Transverse colon (tissue), 4 donors: ENCODE measurements at regions not wholly inside any gene's neighbourhood (a gene's known extent, or its start where the extent isn't known, plus 50 kb on each side); places are given as distances from the start of the nearest gene placed in this dataset.
A peak's percentile ranks its signal among the peaks of the same experiment; 100 is the strongest.

Experiments
- DNase-seq: peaks from one replicate; pipeline ENCODE4 v3.0.0-alpha.2; 2019
- H3K27ac ChIP-seq, 4 donors: fragments of 200-600 bp; sonication (generic); 2 replicates each; pipeline ENCODE4 v1.5.1; 2016 to 2018; ENCODE audit warnings: inconsistent platforms in 4 of 4
- H3K27me3 ChIP-seq: fragments of 200-600 bp; sonication (generic); 2 replicates; pipeline ENCODE4 v1.5.1; 2017; ENCODE audit warnings: inconsistent platforms
- H3K36me3 ChIP-seq, 4 donors: fragments of 200-600 bp; sonication (generic); 2 replicates each; pipeline ENCODE4 v1.5.1; 2017 to 2019; ENCODE audit warnings: inconsistent platforms in 4 of 4
- H3K4me1 ChIP-seq, 4 donors: fragments of 200-600 bp; sonication (generic); 2 replicates each; pipeline ENCODE4 v1.5.1; 2017 to 2020; ENCODE audit warnings: inconsistent platforms in 4 of 4
- H3K4me3 ChIP-seq, 4 donors: fragments of 200-600 bp; sonication (generic); 1 replicate in 1 of 4; 2 replicates in 3 of 4; pipeline versions ENCODE4 v1.5.1 to v1.6.1; 2017 to 2019; ENCODE audit warnings: inconsistent platforms in 4 of 4
- H3K9me3 ChIP-seq, 2 donors: fragments of 200-600 bp; sonication (generic); 2 replicates each; pipeline ENCODE4 v1.5.1; 2017 to 2019; ENCODE audit warnings: inconsistent platforms in 2 of 2
- EP300 ChIP-seq: sonication (generic); formaldehyde crosslinking; IDR thresholded peaks from one replicate; pipeline ENCODE4 v1.6.1; 2017; ENCODE audit warnings: antibody characterized with exemption, low read depth
- POLR2A ChIP-seq: fragments of 450-650 bp; IDR thresholded peaks from one replicate; pipeline ENCODE4 v1.6.1; 2016; ENCODE audit warnings: antibody characterized with exemption, mild to moderate bottlenecking, moderate library complexity
- POLR2AphosphoS5 ChIP-seq, 3 donors: sonication (generic); formaldehyde crosslinking; IDR thresholded peaks; one replicate each; pipeline ENCODE4 v1.6.1; 2016; ENCODE audit warnings: antibody characterized with exemption in 3 of 3
- whole genome bisulfite sequencing, 2 donors: methylation state at CpG; one replicate each; pipeline ENCODE4 v1.1.5; 2018; ENCODE audit warnings: low coverage in 1 of 2; 5-methylcytosine and 5-hydroxymethylcytosine counted together
- in situ Hi-C, 4 donors: fragments of 200-750 bp; cut with MboI; loops; one replicate each; pipeline versions ENCODE4 v1.15.0 to v1.15.1; 2017; ENCODE audit warnings: low sequenced_read_pairs in 3 of 4, low pct_ligation_motif_present in 1 of 4, low pct_unique_long_range_greater_than_20kb in 1 of 4
- intact Hi-C: fragments of 100-400 bp; cut with DNase I; formaldehyde crosslinking; loops from one replicate; pipeline ENCODE4 v1.15.1; 2023; ENCODE audit warnings: low total_unique reads
- TF ChIP-seq, protein P1 (sequence below), 5 experiments: fragments of 200-600 bp in 3 of 5; fragments of 450-650 bp in 2 of 5; sonication (generic) in 3 of 5; IDR thresholded peaks; 1 replicate in 2 of 5; 2 replicates in 3 of 5; pipeline ENCODE4 v1.5.1; 2016 to 2017; ENCODE audit warnings: antibody characterized with exemption in 5 of 5, inconsistent platforms in 3 of 5, mild to moderate bottlenecking in 2 of 5, moderate library complexity in 1 of 5

DNA sequence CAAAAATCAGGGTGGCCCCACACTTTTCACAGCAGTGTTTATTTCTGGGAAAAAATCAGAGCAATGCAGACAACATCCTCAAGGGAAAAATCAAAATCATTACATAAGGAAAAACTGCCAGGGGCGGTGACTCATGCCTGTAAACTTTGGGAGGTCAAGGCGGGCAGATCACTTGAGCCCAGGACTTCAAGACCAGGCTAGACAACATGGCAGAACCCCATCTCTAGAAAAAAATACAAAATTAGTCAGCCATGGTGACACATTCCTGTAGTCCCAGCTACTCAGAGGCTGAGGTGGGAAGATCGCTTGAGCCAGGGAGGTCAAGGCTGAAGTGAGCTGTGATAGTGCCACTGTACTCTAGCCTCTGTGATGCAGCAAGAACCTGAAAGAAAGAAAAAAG is 102.8 kb downstream of the NAF1 start:
- 77 to 85% methylated on average over 3 of the region's 3 CpGs for WGBS, 2 donors
- Histone ChIP-seq H3K4me3 (no peak overlapping the region), H3K27ac (no peak overlapping the region), H3K9me3 (no peaks in the 10 kb centered on the region), H3K4me1 (no peaks in the 10 kb centered on the region), H3K27me3 (no peaks in the 10 kb centered on the region), H3K36me3 (no peaks in the 10 kb centered on the region)
- no peak for DNase-seq
- in situ Hi-C loops, result no loop called here
- intact Hi-C loops, result no loop called here
- TF ChIP-seq, protein P1, sequence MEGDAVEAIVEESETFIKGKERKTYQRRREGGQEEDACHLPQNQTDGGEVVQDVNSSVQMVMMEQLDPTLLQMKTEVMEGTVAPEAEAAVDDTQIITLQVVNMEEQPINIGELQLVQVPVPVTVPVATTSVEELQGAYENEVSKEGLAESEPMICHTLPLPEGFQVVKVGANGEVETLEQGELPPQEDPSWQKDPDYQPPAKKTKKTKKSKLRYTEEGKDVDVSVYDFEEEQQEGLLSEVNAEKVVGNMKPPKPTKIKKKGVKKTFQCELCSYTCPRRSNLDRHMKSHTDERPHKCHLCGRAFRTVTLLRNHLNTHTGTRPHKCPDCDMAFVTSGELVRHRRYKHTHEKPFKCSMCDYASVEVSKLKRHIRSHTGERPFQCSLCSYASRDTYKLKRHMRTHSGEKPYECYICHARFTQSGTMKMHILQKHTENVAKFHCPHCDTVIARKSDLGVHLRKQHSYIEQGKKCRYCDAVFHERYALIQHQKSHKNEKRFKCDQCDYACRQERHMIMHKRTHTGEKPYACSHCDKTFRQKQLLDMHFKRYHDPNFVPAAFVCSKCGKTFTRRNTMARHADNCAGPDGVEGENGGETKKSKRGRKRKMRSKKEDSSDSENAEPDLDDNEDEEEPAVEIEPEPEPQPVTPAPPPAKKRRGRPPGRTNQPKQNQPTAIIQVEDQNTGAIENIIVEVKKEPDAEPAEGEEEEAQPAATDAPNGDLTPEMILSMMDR (IDR thresholded peaks at IDR 0.05), result no peak
- TF ChIP-seq POLR2AphosphoS5 (IDR thresholded peaks at IDR 0.05) (no peak), EP300 (no peak), POLR2A (no peak)

DNA sequence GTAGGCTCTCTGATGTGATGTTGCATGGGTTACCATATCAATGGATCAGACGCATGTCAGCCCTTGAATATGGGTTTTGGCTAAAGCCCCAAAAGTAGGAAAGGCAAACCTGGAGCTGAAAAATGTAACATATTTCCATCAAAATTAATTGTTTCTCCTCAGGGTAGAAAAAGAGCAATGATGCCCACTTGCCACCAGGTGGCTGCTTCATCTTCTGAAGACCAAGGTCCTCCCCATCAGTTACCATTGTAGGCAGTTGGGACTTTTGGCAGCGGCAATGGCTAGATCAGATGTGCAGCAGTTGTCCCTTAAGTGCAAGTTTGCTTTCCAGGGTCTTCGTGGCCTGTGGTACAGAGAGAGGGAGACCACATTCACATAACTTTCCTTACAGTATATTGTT is 118.2 kb downstream of the NAF1 start:
- in situ Hi-C loops (loop anchor here in 3 of 4 donors (25.0 kb wide), 3 partner anchors 411 to 561 kb away; no protein-coding TSS in a partner anchor), intact Hi-C loops (no loop called here)
- Histone ChIP-seq H3K27ac (no peak overlapping the region), H3K4me3 (no peak overlapping the region), H3K36me3 (no peaks in the 10 kb centered on the region), H3K4me1 (no peaks in the 10 kb centered on the region), H3K9me3 (no peaks in the 10 kb centered on the region), H3K27me3 (no peaks in the 10 kb centered on the region)
- DNase-seq, result peak; percentile 13
- WGBS, 2 donors, result 30 to 57% methylated on average over 2 to 3 of the region's 3 CpGs
- TF ChIP-seq, protein P1 (IDR thresholded peaks at IDR 0.05), result peak; percentile 19 to 47 (median 38)
- no peak for TF ChIP-seq POLR2A

DNA sequence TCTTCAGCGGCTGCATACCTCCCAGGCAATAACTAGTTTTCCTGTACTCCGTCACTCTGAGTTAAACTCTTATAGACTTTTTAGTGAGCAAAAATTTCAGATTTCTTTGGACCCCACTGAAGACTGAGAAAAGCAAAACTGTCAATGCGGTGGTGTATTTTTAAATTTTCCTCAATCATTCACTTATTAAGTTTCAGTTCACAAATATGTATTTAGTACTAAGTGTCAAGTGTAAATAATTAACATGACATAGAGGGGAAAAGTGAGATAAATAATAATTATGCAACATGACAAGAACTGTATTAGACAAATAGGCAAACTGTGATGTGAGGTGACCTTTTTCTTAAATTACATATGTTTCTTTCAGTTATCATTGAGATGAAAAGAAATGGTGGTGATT is 124.4 kb downstream of the NAF1 start:
- intact Hi-C loops, result no loop called here
- Histone ChIP-seq H3K4me3 (no peak overlapping the region), H3K9me3 (no peaks in the 10 kb centered on the region), H3K27ac (no peak overlapping the region), H3K4me1 (no peaks in the 10 kb centered on the region), H3K27me3 (no peaks in the 10 kb centered on the region), H3K36me3 (no peaks in the 10 kb centered on the region)
- no peak for DNase-seq
- TF ChIP-seq POLR2A, result no peak
- TF ChIP-seq POLR2AphosphoS5 (IDR thresholded peaks at IDR 0.05), result no peak
- TF ChIP-seq, protein P1 (IDR thresholded peaks at IDR 0.05), result no peak
- TF ChIP-seq EP300, result no peak
- in situ Hi-C loops, result loop anchor here in 3 of 4 donors (25.0 kb wide), 3 partner anchors 405 to 555 kb away; no protein-coding TSS in a partner anchor
- 85 to 88% methylated on average over 3 of the region's 3 CpGs for WGBS, 2 donors

DNA sequence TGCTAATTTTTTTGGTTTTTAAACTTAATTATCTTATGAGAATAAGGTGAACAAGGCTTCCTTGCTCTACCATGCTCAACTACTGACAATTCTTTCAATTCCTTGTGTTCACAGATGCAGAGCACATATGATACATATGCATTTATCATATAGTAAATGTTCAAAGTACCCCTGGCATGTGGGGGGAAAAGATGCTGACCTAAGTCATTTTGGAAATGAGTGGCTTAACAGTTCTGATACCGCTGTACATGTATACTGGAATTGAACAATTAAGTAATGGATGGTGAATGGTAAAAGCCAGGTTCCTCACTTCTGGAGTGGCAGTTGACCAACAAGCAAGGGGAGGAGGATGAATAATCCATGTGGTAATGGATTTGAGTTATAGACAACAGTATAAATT is 149.6 kb downstream of the NAF1 start:
- TF ChIP-seq EP300 (no peak), POLR2AphosphoS5 (IDR thresholded peaks at IDR 0.05) (no peak), POLR2A (no peak)
- TF ChIP-seq, protein P1 (IDR thresholded peaks at IDR 0.05), result no peak
- Histone ChIP-seq H3K36me3 (no peaks in the 10 kb centered on the region), H3K27me3 (no peaks in the 10 kb centered on the region), H3K27ac (no peak overlapping the region), H3K9me3 (no peaks in the 10 kb centered on the region), H3K4me1 (peaks cover 0 to 11% (median 0%) of the 10 kb centered on the region in 4 donors), H3K4me3 (no peak overlapping the region)
- intact Hi-C loops, result no loop called here
- no peak for DNase-seq
- in situ Hi-C loops, result no loop called here
- WGBS, 2 donors, result 95 to 100% methylated on average over 1 of the region's 1 CpG
